ENCODE measurements at regions not wholly inside any gene's neighbourhood (a gene's known extent, or its start where the extent isn't known, plus 50 kb on each side); places are given as distances from the start of the nearest gene placed in this dataset.

GRCh38 chr17:34141590-34141989 is 113.5 kb upstream of the CCL2 start:
- DNase-seq (ENCODE audit: low read depth), result no peak

- no peak for DNase-seq (ENCODE audit: low read depth)
Observed at GRCh38 chr17:34143430-34143829, 111.7 kb upstream of the CCL2 start.

- DNase-seq (ENCODE audit: low read depth), result peak; percentile 5
Observed at GRCh38 chr17:34146440-34147043, 108.5 kb upstream of the CCL2 start.

- no peak for DNase-seq (ENCODE audit: low read depth)
Observed at GRCh38 chr17:34151102-34151501, 104.0 kb upstream of the CCL2 start.

GRCh38 chr17:34153991-34154390 is 101.1 kb upstream of the CCL2 start:
- no peak for DNase-seq (ENCODE audit: low read depth)

- no peak for DNase-seq (ENCODE audit: low read depth)
Observed at GRCh38 chr17:34154961-34155730, 99.9 kb upstream of the CCL2 start.

- no peak for DNase-seq (ENCODE audit: low read depth)
Observed at GRCh38 chr17:34155947-34156346, 99.1 kb upstream of the CCL2 start.

GRCh38 chr17:34156401-34156740 is 98.7 kb upstream of the CCL2 start:
- no peak for DNase-seq (ENCODE audit: low read depth)

GRCh38 chr17:34156741-34157589 is 98.1 kb upstream of the CCL2 start:
- no peak for DNase-seq (ENCODE audit: low read depth)

GRCh38 chr17:34161690-34162089 is 93.4 kb upstream of the CCL2 start:
- DNase-seq (ENCODE audit: low read depth), result no peak

GRCh38 chr17:34163123-34163522 is 92.0 kb upstream of the CCL2 start:
- no peak for DNase-seq (ENCODE audit: low read depth)

GRCh38 chr17:34163646-34164045 is 91.4 kb upstream of the CCL2 start:
- DNase-seq (ENCODE audit: low read depth), result no peak

- DNase-seq (ENCODE audit: low read depth), result no peak
Observed at GRCh38 chr17:34164837-34165236, 90.2 kb upstream of the CCL2 start.

- no peak for DNase-seq (ENCODE audit: low read depth)
Observed at GRCh38 chr17:34166352-34166751, 88.7 kb upstream of the CCL2 start.

- DNase-seq (ENCODE audit: low read depth), result no peak
Observed at GRCh38 chr17:34167354-34167753, 87.7 kb upstream of the CCL2 start.

- DNase-seq (ENCODE audit: low read depth), result no peak
Observed at GRCh38 chr17:34168989-34169388, 86.1 kb upstream of the CCL2 start.

- DNase-seq (ENCODE audit: low read depth), result no peak
Observed at GRCh38 chr17:34169496-34169895, 85.6 kb upstream of the CCL2 start.

GRCh38 chr17:34171245-34171818 is 83.8 kb upstream of the CCL2 start:
- DNase-seq (ENCODE audit: low read depth), result peak; percentile 10

- DNase-seq (ENCODE audit: low read depth), result no peak
Observed at GRCh38 chr17:34172390-34172918, 82.6 kb upstream of the CCL2 start.

GRCh38 chr17:34173241-34173640 is 81.8 kb upstream of the CCL2 start:
- DNase-seq (ENCODE audit: low read depth), result no peak

- no peak for DNase-seq (ENCODE audit: low read depth)
Observed at GRCh38 chr17:34174496-34174895, 80.6 kb upstream of the CCL2 start.

GRCh38 chr17:34176440-34176839 is 78.6 kb upstream of the CCL2 start:
- DNase-seq (ENCODE audit: low read depth), result no peak

Measured in stimulated activated CD8-positive, alpha-beta memory T cell treated with anti-CD3 and anti-CD28 coated beads, Interleukin-15, amount 100 ng/mL, for 1 hour (primary cell).